Stimulated activated CD4-positive, alpha-beta T cell treated with anti-CD3 and anti-CD28 coated beads, TNF-alpha, amount 100 ng/mL, for 24 hours (primary cell): ENCODE measurements at regions not wholly inside any gene's neighbourhood (a gene's known extent, or its start where the extent isn't known, plus 50 kb on each side); places are given as distances from the start of the nearest gene placed in this dataset.

Experiments used
- DNase-seq, 3 experiments: peaks; one replicate each; pipeline ENCODE4 v3.0.0-alpha.2; 2020; ENCODE audit warnings: low read depth in 3 of 3

DNA sequence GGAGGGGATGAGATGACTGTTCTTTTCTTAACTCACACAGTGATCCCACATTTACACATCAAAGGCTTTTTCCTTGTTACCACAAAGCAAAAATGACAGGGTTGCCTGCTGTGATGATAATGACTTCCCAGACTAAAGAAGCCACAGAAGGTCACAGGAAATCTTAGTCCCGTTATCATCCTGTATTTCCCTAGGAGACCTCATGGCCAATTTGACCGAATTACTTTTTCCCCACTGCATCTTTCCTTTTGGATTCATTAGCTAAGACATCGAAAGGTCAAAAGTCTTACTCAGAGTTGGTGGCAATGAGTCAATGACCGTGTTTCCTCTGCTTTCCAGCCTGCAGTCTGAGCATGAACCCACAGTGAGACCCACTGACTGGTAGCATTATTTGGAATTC lies 130.1 kb upstream of the INHBA start:
- DNase-seq: no peak

GRCh38 chr7:41830271-41830670 lies 127.4 kb upstream of the INHBA start:
- no peak for DNase-seq

DNA sequence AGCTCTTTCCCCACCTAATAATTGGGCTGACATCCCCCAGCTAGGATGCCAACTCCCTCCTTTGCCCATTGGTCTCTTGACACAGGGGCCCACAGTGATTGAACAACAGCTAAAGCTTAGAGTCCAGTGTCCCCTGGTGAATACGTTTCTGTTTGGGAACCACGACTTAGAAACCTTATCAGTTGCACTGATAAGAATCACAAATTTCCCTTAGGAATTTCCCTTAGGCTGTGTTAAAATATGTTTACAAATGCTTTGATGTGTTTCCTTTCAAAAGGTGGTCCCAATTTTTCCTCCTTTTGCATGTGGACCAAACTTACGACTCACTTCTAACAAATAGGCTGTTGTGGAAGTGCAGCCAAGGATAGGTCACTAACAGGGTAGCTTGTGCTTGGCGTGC lies 126.0 kb upstream of the INHBA start:
- no peak for DNase-seq

GRCh38 chr7:41826641-41827040 lies 123.8 kb upstream of the INHBA start:
- no peak for DNase-seq

- DNase-seq: no peak
Measured at GRCh38 chr7:41825927-41826480, 123.1 kb upstream of the INHBA start.

DNA sequence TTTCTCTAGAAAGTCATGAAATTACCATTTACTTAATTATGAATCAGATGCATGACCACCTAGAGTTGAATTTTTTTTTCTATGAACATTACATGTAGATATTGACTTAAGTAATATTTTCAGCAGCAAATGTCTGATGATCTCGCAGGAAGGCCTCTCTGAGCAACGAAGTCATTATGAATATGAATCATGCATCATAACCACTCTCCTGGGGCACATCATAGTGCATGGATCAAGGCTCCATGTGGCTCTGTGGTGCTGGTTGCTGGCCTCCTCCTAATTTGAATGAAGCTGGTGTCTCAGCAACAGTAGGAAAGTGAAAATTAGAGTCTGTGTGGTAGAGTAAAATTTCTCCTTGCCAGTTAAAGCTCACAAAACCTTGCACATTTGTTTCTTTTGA lies 121.4 kb upstream of the INHBA start:
- no peak for DNase-seq

DNA sequence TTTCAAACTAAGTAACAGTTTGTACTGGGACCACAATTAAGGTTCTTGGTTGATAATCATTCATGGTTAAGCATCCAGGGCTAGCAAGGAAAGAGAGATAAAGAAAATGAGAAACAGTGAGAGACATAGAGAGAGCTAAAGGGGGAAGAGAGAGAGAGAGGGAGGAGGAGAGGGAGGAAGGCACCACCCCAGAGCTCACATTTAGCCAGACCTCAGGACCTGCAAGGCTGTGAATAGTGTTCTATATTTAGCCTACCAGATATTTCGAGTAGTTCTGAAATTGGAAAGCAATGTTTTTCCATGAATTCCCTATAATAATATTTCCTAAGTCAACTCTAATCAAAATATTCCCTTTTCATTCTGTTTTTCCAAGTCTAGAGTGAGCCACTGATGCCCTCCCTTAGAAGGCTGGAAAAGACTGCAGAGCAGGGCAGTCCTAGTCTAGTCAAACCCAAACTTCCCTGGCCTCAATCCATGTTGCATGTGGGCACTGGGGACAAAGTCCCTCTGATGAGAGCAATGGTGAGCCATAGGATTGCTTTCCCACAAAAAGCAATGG lies 119.4 kb upstream of the INHBA start:
- DNase-seq: no peak

GRCh38 chr7:41821521-41822213 lies 118.8 kb upstream of the INHBA start:
- no peak for DNase-seq

- DNase-seq: no peak
Measured at GRCh38 chr7:41820111-41820671, 117.3 kb upstream of the INHBA start.

DNA sequence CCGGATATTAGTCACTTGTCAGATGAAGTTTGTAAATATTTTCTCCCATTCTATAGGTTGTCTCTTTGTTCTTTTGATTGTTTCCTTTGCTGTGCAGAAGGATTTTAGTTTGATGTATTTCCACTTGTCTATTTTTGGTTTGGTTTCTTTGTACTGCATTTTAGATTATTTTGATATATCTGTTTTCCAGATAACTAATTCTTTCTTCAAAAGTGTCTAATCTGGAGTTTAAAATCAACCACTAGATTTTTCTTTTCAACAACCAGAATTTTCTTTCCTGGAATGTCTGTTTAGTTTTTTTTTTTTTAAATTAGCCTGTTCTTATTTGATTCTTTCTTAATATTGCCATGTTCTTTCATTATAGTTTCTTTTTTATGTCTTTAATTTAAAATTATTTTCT lies 116.8 kb upstream of the INHBA start:
- DNase-seq: no peak

DNA sequence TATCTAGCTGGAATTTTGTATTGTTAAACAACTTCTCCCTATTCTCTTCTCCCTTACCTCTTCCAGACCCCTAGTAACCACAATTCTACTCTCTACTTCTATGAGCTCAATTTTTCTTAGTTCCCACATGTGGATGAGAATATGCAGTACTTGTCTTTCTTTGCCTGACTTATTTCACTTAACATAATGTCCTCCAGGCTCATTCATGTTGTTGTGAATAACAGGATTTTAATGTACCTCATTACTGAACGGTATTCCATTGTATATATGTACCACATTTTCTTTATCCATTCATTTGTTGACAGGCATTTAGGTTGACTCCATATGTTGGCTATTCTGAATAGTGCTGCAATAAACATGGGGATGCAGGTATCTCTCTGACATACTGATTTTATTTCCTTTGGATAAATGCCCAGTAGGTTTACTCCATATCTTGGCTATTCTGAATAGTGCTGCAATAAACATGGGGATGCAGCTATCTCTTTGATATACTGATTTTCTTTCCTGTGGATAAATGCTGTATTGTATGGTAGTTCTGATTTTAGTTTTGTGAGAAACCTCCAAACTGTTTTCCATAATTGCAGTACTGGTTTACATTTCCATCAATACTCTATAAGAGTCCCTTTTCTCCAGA lies 116.0 kb upstream of the INHBA start:
- no peak for DNase-seq

GRCh38 chr7:41817386-41817785 lies 114.5 kb upstream of the INHBA start:
- no peak for DNase-seq

DNA sequence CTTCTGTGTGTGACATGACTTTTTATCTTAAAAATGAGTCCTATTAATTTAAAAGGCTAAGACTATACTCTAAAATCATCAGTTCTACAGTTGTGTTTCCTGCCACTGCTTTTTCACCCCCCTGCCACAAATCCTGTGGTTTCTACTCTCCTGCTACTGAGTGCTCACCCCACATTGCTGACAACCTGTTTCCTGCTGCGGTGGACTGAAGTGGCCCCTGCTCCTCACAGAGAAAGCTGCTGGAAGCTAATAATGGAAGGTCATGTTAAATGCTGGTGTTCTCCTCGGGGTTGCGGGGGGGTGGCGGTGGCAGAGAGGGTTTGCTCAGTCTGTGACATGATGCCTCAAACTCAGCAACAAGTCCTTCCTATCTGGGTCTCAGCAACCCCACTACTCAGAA lies 113.2 kb upstream of the INHBA start:
- no peak for DNase-seq

- no peak for DNase-seq
Measured at GRCh38 chr7:41814888-41815287, 112.0 kb upstream of the INHBA start.

- no peak for DNase-seq
Measured at GRCh38 chr7:41813286-41813685, 110.4 kb upstream of the INHBA start.

GRCh38 chr7:41811941-41812340 lies 109.1 kb upstream of the INHBA start:
- DNase-seq: no peak

- DNase-seq: no peak
Measured at GRCh38 chr7:41809940-41810576, 107.2 kb upstream of the INHBA start.

DNA sequence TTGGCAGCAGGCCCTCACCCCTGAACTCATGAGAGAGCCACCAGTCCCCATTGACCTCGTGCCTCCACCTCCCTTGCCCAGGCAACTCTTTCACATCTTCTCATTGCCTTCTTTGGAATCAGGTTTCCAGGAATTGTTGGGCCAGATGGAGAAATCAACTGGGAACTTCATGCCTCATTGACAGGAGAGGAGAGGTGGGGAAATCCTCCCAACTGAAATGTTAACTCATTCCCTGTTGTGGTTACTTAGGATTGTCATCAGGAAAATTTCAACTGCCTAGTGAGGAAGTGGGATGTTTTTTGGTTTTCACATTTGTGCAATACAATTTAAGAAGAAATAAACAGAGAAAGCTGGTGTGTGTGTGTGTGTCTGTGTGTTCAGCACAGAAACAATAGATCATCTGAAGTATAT lies 106.6 kb upstream of the INHBA start:
- DNase-seq: no peak

GRCh38 chr7:41809116-41809515 lies 106.2 kb upstream of the INHBA start:
- DNase-seq: no peak

GRCh38 chr7:41808541-41808940 lies 105.7 kb upstream of the INHBA start:
- DNase-seq: no peak

DNA sequence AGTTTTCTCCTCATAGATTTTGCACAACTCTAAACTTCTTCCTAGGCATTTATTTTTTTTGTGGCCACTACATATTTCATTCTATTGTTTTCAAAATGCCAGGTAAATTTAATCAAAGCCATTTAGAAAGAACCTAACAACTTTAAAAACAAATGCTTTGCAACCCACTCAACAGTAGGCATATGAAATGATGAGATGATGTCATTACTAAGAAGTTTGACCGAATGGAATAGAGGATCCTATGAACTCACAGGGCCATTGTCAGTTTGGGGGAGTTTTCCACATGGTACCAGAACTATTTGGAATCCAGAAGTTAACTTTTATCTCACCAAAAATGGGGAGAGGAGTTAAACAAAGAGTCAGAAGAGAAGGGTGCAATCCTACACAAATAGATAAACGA lies 100.7 kb upstream of the INHBA start:
- no peak for DNase-seq

- no peak for DNase-seq
Measured at GRCh38 chr7:41796331-41796730, 93.4 kb upstream of the INHBA start.
